ENCODE measurements at regions not wholly inside any gene's neighbourhood (a gene's known extent, or its start where the extent isn't known, plus 50 kb on each side); places are given as distances from the start of the nearest gene placed in this dataset.
A peak's percentile ranks its signal among the peaks of the same experiment; 100 is the strongest.
"Not testable (repeated sequence)": the region's sequence is repeated elsewhere in the genome, so short reads cannot be mapped to it uniquely, and the experiment has no call there.

DNA sequence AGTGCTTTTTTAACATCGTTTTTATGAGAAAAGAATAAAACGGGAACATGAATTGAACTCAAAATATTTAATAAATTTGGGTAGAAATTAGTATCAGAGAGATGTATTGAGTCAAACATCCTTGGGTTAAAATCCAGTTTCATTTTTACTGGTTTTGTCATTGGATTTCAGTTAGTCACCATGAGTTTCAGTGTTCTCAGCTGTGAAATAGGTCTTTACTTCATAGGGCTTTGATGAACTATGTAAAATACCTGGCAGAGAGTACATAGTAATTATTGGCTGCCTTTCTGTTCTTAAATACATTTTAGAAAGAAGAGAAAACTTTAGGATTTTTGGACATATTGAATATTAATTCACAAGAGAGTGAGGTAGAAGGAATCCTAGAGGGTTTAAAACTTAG lies 105.8 kb downstream of the TANC2 start:
- no peak overlapping the region for H3K4me3 ChIP-seq (ENCODE audit: low read length)
- TF ChIP-seq CTCF (conservative IDR thresholded peaks at IDR 0.05; ENCODE audit: low read depth, low read length): no peak
- DNase-seq (ENCODE audit: low read depth): no peak

GRCh38 chr17:63075969-63076368 lies 109.9 kb downstream of the TANC2 start:
- no peak overlapping the region for H3K4me3 ChIP-seq (ENCODE audit: low read length)
- no peak for DNase-seq (ENCODE audit: low read depth)
- no peak for TF ChIP-seq CTCF (conservative IDR thresholded peaks at IDR 0.05; ENCODE audit: low read depth, low read length)

DNA sequence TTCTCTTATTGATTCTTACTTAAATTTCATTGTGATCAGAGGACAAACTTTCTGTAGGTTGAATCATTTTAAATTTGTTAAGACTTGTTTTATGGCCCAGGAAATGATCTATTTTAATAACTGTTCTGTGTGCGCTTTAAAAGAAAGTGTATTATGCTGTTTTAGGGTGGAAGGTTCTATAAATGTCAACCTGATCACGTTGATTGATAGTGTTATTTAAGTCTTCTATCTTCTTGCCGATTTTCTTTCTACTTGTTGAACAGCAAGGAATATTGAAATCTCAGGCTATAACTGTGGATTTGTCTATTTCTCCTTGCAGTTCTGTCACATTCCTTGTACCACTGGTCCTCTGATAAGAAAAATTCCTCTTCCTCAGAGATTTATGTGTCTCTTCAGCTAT lies 112.7 kb downstream of the TANC2 start:
- no peak for DNase-seq (ENCODE audit: low read depth)
- TF ChIP-seq CTCF (conservative IDR thresholded peaks at IDR 0.05; ENCODE audit: low read depth, low read length): no peak
- no peak overlapping the region for H3K4me3 ChIP-seq (ENCODE audit: low read length)

DNA sequence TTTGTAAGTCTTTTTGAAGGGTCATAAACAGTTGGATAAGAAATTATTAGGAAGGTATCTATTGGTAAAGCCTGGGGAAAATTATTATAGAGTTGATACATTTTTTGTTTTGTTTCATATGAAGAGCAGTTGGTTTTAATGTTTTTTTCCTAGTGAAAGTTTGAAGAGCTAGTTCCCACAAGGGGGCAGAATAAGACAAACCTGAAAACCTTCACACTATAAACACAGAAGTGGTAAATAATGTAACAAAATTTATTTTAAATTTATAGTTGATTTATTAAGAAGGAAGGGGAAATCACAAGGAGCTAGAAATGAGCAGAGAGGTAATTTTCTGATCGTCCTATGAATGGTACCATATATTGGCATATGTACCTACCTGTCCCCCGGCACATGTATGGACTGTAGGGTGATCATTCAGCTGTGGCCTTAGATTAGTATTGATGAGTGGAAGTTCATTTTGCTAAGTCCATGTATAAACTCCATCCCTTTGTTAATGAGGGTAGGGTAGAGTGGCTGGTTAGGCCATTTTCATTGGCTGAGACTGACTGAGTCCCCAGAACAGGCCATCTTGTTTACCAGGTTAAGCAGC lies 116.3 kb downstream of the TANC2 start:
- DNase-seq (ENCODE audit: low read depth): peak; percentile 9
- peak; percentile 66 for TF ChIP-seq CTCF (conservative IDR thresholded peaks at IDR 0.05; ENCODE audit: low read depth, low read length)
- no peak overlapping the region for H3K4me3 ChIP-seq (ENCODE audit: low read length)

- no peak for DNase-seq (ENCODE audit: low read depth)
- H3K4me3 ChIP-seq (ENCODE audit: low read length): no peak overlapping the region
- TF ChIP-seq CTCF (conservative IDR thresholded peaks at IDR 0.05; ENCODE audit: low read depth, low read length): no peak
Measured at GRCh38 chr17:63082952-63083351, 116.9 kb downstream of the TANC2 start.

DNA sequence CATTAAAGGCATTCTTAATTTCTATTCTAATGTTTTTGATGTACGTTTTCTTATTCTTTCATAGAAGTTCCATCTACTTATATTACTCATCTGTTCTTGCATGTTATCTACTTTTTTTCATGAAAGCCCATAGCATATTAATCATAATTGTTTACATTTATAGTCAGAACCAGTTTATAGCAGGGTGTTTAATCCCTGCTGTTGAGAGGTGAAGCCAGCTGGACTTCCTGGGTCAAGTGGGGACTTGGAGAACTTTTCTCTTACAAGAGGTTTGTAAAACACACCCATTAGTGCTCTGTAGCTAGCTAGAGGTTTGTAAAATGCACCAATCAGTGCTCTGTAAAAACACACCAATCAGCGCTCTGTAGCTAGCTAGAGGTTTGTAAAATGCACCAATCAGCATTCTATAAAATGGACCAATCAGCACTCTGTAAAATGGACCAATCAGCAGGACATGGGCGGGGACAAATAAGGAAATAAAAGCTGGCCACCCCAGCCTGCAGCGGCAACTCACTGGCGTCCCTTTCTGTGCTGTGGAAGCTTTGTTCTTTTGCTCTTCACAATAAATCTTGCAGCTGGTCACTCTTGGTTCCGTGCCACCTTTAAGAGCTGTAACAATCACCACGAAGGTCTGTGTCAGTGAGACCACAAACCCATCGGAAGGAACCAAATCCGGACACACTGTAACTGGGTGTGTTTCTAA lies 120.6 kb downstream of the TANC2 start:
- H3K4me3 ChIP-seq (ENCODE audit: low read length): no peak overlapping the region
- DNase-seq (ENCODE audit: low read depth): no peak
- no peak for TF ChIP-seq CTCF (conservative IDR thresholded peaks at IDR 0.05; ENCODE audit: low read depth, low read length)

DNA sequence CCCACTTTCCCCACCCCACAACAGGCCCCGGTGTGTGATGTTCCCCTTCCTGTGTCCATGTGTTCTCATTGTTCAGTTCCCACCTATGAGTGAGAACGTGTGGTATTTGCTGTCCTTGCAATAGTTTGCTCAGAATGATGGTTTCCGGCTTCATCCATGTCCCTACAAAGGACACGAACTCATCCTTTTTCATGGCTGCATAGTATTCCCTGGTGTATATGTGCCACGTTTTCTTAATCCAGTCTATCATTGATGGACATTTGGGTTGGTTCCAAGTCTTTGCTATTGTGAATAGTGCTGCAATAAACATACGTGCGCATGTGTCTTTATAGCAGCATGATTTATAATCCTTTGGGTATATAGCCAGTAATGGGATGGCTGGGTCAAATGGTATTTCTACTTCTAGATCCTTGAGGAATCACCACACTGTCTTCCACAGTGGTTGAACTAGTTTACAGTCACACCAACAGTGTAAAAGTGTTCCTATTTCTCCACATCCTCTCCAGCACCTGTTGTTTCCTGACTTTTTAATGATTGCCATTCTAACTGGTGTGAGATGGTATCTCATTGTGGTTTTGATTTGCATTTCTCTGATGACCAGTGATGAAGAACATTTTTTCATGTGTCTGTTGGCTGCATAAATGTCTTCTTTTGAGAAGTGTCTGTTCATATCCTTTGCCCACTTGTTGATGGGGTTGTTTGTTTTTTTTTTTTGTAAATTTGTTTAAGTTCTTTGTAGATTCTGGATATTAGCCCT lies 124.5 kb downstream of the TANC2 start:
- not testable (repeated sequence) for DNase-seq (ENCODE audit: low read depth); H3K4me3 ChIP-seq (ENCODE audit: low read length)

DNA sequence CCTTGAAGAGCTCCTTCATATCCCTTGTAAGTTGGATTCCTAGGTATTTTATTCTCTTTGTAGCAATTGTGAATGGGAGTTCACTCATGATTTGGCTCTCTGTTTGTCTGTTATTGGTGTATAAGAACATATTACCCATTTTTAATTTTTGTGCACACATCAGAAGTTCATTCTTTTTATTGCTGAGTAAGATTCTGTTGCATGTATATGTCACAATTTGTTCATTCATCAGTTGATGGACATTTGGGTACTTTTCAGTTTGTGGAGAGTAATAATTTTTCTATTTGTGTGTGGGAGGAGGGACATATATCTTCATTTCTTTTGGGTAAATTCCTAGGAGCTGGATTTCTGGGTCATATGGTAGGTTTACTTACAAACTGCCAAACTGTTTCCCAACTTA lies 125.9 kb downstream of the TANC2 start:
- not testable (repeated sequence) for DNase-seq (ENCODE audit: low read depth)

More for the DNA sequence above, 125.9 kb downstream of the TANC2 start:
- not testable (repeated sequence) for H3K4me3 ChIP-seq (ENCODE audit: low read length)
